Esophagus muscularis mucosa (tissue), 4 donors: ENCODE measurements at regions not wholly inside any gene's neighbourhood (a gene's known extent, or its start where the extent isn't known, plus 50 kb on each side); places are given as distances from the start of the nearest gene placed in this dataset.

Experiments used
- DNase-seq: peaks from one replicate; pipeline ENCODE4 v3.0.0-alpha.2; 2017; ENCODE audit errors: extremely low spot score
- H3K27ac ChIP-seq, 4 donors: fragments of 200-600 bp; sonication (generic); replicated peaks in 1 of 4; 1 replicate in 3 of 4; 2 replicates in 1 of 4; pipeline ENCODE4 v1.5.1; 2016 to 2019; ENCODE audit warnings: mild to moderate bottlenecking in 1 of 4
- H3K27me3 ChIP-seq, 4 donors: fragments of 200-600 bp; sonication (generic); one replicate each; pipeline versions ENCODE4 v1.5.1 to v1.6.0; 2016 to 2019
- H3K36me3 ChIP-seq, 4 donors: fragments of 200-600 bp; sonication (generic); one replicate each; pipeline ENCODE4 v1.5.1; 2016 to 2019
- H3K4me1 ChIP-seq, 4 donors: fragments of 200-600 bp; sonication (generic); one replicate each; pipeline ENCODE4 v1.5.1; 2016 to 2019
- H3K4me3 ChIP-seq, 4 donors: fragments of 200-600 bp; sonication (generic); 1 replicate in 2 of 4; 2 replicates in 2 of 4; pipeline ENCODE4 v1.5.1; 2016 to 2019; ENCODE audit warnings: mild to moderate bottlenecking in 4 of 4, moderate library complexity in 1 of 4
- H3K9me3 ChIP-seq, 4 donors: fragments of 200-600 bp; sonication (generic); 1 replicate in 3 of 4; 2 replicates in 1 of 4; pipeline ENCODE4 v1.5.1; 2016 to 2019
- EP300 ChIP-seq: sonication (generic); formaldehyde crosslinking; IDR thresholded peaks from one replicate; pipeline ENCODE4 v1.6.1; 2017; ENCODE audit warnings: antibody characterized with exemption
- POLR2A ChIP-seq: fragments of 450-650 bp; IDR thresholded peaks from one replicate; pipeline ENCODE4 v1.6.1; 2017; ENCODE audit warnings: antibody characterized with exemption, moderate library complexity, mild to moderate bottlenecking, low read depth
- POLR2AphosphoS5 ChIP-seq, 2 donors: sonication (generic); formaldehyde crosslinking; IDR thresholded peaks; one replicate each; pipeline ENCODE4 v1.6.1; 2017; ENCODE audit warnings: antibody characterized with exemption in 2 of 2
- WGBS: methylation state at CpG from one replicate; pipeline ENCODE4 v1.1.5; 2018; 5-methylcytosine and 5-hydroxymethylcytosine counted together
- intact Hi-C: fragments of 100-400 bp; cut with DNase I; formaldehyde crosslinking; loops from one replicate; pipeline ENCODE4 v1.15.1; 2023
- TF ChIP-seq, protein P1 (sequence below), 3 experiments: fragments of 200-600 bp in 2 of 3; fragments of 450-650 bp in 1 of 3; sonication (generic) in 2 of 3; IDR thresholded peaks; one replicate each; pipeline ENCODE4 v1.5.1; 2017 to 2019; ENCODE audit warnings: antibody characterized with exemption in 3 of 3, mild to moderate bottlenecking in 2 of 3, moderate library complexity in 1 of 3

DNA sequence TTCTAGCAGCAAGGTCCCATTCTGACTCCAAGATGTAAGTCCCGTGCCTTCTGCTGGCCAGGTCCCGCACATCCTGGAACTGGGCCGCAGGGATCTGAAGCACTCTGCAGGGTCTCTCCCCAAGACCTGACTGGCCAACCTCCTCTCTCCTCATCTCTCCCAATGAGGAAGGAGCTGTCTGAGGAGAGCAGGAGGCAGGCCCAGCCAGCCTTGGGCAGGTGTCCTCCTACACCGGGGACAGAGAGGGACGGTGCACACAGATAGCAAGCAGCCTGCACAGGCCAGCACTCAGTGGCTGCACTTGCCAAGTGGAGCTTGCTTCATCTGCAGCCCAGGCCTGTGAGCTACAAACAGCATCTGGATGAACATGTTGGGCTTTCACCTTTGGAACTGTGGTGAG, 76.8 kb upstream of the CD93 start:
- intact Hi-C loops: no loop called here
- Histone ChIP-seq H3K36me3 (no peaks in the 10 kb centered on the region), H3K27ac (no peak overlapping the region), H3K9me3 (no peaks in the 10 kb centered on the region), H3K4me3 (no peak overlapping the region), H3K4me1 (peaks cover 38 to 52% (median 42%) of the 10 kb centered on the region in 4 donors), H3K27me3 (no peaks in the 10 kb centered on the region)
- WGBS: 90% methylated on average over 2 of the region's 5 CpGs
- peak; percentile 90 for DNase-seq
- TF ChIP-seq POLR2A (no peak), EP300 (no peak), POLR2AphosphoS5 (IDR thresholded peaks at IDR 0.05) (no peak)
- TF ChIP-seq, protein P1, sequence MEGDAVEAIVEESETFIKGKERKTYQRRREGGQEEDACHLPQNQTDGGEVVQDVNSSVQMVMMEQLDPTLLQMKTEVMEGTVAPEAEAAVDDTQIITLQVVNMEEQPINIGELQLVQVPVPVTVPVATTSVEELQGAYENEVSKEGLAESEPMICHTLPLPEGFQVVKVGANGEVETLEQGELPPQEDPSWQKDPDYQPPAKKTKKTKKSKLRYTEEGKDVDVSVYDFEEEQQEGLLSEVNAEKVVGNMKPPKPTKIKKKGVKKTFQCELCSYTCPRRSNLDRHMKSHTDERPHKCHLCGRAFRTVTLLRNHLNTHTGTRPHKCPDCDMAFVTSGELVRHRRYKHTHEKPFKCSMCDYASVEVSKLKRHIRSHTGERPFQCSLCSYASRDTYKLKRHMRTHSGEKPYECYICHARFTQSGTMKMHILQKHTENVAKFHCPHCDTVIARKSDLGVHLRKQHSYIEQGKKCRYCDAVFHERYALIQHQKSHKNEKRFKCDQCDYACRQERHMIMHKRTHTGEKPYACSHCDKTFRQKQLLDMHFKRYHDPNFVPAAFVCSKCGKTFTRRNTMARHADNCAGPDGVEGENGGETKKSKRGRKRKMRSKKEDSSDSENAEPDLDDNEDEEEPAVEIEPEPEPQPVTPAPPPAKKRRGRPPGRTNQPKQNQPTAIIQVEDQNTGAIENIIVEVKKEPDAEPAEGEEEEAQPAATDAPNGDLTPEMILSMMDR (IDR thresholded peaks at IDR 0.05): no peak

- intact Hi-C loops: no loop called here
- TF ChIP-seq POLR2AphosphoS5 (IDR thresholded peaks at IDR 0.05): peak; percentile 62 to 67
- TF ChIP-seq, protein P1 (IDR thresholded peaks at IDR 0.05): no peak
- Histone ChIP-seq H3K27me3 (no peaks in the 10 kb centered on the region), H3K27ac (peak overlapping the region; percentile 23 to 57 (median 50)), H3K4me3 (no peak overlapping the region), H3K4me1 (peaks cover 38 to 52% (median 42%) of the 10 kb centered on the region in 4 donors), H3K36me3 (no peaks in the 10 kb centered on the region), H3K9me3 (no peaks in the 10 kb centered on the region)
- WGBS: 76% methylated on average over 5 of the region's 12 CpGs
- peak; percentile 93 for DNase-seq
These were observed 76.0 kb upstream of the CD93 start for GRCh38 chr20:23161968-23162696.

DNA sequence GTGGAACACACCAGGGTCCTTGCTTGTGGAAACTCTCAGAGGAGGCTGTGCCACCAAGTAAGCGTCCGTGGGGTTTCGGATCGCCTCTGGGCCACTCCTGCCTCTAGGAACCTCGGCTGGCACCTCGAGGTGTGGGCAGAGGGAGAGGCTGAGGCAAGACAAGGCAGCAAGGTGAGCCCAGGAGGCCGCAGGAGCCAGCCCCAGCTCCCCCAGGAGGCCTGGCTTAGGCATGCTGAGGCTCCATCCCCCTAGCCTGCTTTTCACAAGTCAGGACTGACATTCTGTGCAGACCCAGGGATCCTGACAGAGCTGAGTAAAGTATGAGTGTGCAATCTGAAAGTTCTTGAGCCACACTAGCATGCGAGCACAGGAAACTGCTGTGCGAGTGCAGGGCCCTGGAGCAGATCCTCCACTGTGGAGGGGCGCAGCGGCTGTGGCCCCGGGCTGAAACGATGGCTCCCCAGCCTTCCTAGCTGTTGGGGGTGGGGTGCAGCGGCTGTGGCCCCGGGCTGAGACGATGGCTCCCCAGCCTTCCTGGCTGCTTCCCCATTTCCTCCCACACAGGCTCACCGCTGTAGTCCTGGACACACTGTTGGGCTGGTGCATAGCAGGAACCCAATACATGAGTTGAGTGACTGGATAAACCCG, 75.2 kb upstream of the CD93 start:
- intact Hi-C loops: no loop called here
- Histone ChIP-seq H3K27ac (peak overlapping the region; percentile 47 to 57 (median 52)), H3K36me3 (no peaks in the 10 kb centered on the region), H3K4me3 (no peak overlapping the region), H3K4me1 (peaks cover 42 to 56% (median 43%) of the 10 kb centered on the region in 4 donors), H3K9me3 (no peaks in the 10 kb centered on the region), H3K27me3 (no peaks in the 10 kb centered on the region)
- peak; percentile 88 for DNase-seq
- TF ChIP-seq, protein P1 (IDR thresholded peaks at IDR 0.05): no peak
- TF ChIP-seq POLR2AphosphoS5 (IDR thresholded peaks at IDR 0.05): no peak
- WGBS: 60% methylated on average over 11 of the region's 18 CpGs

GRCh38 chr20:23160536-23161243, 74.6 kb upstream of the CD93 start:
- peak; percentile 64 for DNase-seq
- WGBS: 60% methylated on average over 4 of the region's 6 CpGs
- H3K4me1 ChIP-seq: peaks cover 42 to 60% (median 43%) of the 10 kb centered on the region in 4 donors

More at GRCh38 chr20:23160536-23161243, 74.6 kb upstream of the CD93 start:
- Histone ChIP-seq H3K27me3 (no peaks in the 10 kb centered on the region), H3K36me3 (no peaks in the 10 kb centered on the region), H3K4me3 (no peak overlapping the region), H3K9me3 (no peaks in the 10 kb centered on the region), H3K27ac (peak overlapping the region; percentile 47 to 57 (median 52))
- TF ChIP-seq EP300 (no peak), POLR2A (no peak), POLR2AphosphoS5 (IDR thresholded peaks at IDR 0.05) (no peak)
- TF ChIP-seq, protein P1 (IDR thresholded peaks at IDR 0.05): no peak
- intact Hi-C loops: no loop called here
